GM18870 (cell line): ENCODE measurements at regions not wholly inside any gene's neighbourhood (a gene's known extent, or its start where the extent isn't known, plus 50 kb on each side); places are given as distances from the start of the nearest gene placed in this dataset.
"Not testable (repeated sequence)": the region's sequence is repeated elsewhere in the genome, so short reads cannot be mapped to it uniquely, and the experiment has no call there.

Source experiments
- ATAC-seq: cut with Tn5 transposase; IDR thresholded peaks from one replicate; pipeline ENCODE4 v1.9.1; 2021; ENCODE audit warnings: moderate library complexity; ENCODE audit not compliant: unreplicated experiment

DNA sequence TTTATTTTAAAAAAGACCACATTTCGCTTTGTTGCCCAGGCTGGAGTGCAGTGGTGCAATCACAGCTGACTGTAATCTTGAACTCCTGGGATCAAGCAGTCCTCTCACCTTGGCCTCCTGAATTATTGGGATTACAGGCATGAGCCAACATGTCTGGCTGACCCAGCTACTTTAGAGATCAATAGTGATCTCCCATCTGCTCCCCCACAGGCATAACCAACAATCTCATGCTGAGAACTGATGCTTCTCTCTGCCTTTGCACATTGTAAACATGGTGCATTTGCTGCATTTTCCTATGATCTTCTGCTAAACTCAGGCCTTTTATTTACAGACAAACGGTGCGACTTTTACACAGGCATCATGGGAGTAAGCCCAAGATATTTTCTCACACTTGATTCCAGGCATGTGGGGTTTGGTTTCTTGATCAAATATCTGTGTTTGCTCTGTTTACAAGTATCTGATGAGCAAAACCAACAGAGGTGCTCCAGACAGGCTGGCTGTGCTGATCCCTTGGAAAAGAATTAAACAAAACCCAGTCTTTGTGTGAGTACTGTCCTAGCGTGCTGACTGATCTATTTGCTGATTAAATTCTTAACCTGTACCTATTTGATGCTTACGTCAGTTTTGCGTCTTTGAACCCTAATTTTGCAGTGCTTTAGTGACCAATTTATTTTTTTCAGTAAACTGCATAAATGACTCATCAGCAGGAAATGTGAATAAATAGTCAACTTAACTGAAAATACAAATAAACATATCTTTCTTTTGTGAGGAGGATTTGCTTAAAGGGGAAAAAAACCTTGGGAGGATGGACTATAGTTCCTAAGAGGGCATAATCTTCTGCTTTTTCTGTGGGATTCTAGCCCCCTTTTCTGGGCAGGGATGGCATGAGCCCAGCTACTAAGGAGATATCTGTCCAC is 191.7 kb upstream of the NR3C1 start:
- no peak for ATAC-seq

GRCh38 chr5:143593723-143594122 is 190.2 kb upstream of the NR3C1 start:
- ATAC-seq: no peak

- peak; percentile 80 for ATAC-seq
Measured at GRCh38 chr5:143592648-143593047, 189.2 kb upstream of the NR3C1 start.

- no peak for ATAC-seq
Measured at GRCh38 chr5:143588933-143589662, 185.6 kb upstream of the NR3C1 start.

- not testable (repeated sequence) for ATAC-seq
Measured at GRCh38 chr5:143588121-143588520, 184.6 kb upstream of the NR3C1 start.

GRCh38 chr5:143586781-143587362 is 183.4 kb upstream of the NR3C1 start:
- no peak for ATAC-seq

DNA sequence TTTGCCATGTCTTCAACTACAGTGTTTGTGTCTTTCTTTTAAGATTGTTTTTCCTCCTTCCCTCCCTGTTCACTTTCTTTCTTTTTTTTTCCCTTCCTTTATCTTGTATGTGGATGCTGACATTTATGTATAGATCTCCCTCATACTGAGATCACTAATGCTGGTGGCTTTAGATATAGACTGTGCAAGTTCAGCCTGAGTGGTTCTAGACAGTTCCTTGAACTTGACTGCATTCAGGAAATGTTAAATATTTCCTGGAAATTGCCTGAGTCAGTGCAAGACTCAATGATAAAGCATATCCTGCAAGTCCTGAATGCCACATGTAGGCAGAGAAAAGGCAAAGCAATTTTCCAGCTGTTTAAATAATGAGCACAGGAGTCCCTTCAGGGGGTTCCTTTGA is 182.5 kb upstream of the NR3C1 start:
- no peak for ATAC-seq

DNA sequence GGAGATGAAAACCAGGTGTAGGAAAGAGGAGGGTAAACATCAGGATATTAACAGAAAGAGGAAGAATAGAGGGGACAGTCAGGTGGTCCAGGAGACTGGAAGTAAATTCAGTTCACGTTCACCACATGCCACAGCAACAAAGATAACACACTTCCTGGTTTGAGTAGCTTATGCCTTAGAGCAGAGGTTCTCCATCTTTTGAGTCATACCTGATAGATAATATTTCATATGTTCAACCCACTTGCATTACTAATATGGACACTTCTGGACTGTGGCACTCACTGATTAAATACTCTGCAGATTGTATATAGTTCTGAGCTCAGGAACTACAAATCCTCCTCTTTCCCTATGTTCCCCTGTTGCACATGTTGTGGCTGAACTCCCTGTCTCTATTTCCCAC is 179.9 kb upstream of the NR3C1 start:
- ATAC-seq: no peak

DNA sequence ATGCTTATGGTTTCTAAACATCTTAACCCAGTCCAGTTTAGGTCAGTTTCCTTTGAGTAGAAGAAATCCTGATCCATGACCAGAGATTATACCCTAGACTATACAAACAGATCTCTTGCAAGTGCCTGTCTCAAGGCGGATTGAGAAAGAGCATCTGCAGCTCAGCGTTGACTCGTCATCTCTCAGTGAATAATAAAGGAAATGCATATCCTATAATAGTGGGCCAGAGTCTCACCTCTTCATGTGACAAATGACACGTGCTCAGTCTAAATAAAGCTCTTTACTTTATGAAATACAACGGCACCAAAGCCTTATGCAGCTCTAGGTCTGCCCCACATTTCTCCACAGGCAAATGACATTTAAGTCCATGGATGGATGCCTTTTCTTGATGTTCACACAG is 179.4 kb upstream of the NR3C1 start:
- no peak for ATAC-seq

DNA sequence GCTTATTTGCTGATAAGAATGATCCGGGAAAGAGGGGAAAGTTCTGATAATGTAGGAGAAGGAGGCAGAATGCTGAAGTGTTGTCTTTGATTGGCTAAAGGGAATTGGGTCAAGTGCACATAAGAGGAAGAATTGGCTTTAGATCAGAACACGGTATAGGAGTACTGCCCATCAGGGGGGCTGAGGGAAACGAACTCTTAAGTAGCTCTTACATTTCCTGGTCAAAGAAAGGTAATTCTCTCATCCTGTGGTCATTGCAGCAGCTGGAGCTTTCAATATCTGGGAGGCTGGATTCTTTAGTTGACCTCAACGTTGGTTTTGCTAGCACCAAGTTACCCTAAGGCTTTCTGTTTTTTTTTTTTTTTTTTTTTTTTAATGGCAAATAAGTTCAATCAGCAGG is 178.7 kb upstream of the NR3C1 start:
- ATAC-seq: no peak

- no peak for ATAC-seq
Measured at GRCh38 chr5:143581649-143582048, 178.2 kb upstream of the NR3C1 start.

GRCh38 chr5:143581147-143581546 is 177.7 kb upstream of the NR3C1 start:
- ATAC-seq: no peak

GRCh38 chr5:143576711-143577484 is 173.4 kb upstream of the NR3C1 start:
- ATAC-seq: no peak

DNA sequence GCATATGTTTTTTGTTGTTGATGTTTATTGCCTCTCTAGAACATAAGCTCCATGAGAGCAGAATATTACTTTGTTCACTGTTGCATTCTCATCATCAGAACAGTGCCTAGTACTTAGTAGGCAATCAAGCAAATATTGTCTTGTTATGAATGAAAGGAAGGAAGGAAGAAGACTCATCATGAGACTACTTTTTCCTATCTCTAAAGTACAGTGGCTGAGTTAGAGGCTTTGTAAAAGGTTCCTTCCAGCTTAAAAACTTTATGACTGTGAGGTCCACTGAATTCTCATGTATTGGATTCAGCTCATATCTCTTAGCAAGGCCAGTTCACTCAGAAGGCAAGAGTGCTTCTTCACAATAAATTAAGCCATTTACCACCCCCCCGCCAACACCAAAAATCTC is 171.8 kb upstream of the NR3C1 start:
- no peak for ATAC-seq

- ATAC-seq: no peak
Measured at GRCh38 chr5:143574236-143574635, 170.8 kb upstream of the NR3C1 start.

DNA sequence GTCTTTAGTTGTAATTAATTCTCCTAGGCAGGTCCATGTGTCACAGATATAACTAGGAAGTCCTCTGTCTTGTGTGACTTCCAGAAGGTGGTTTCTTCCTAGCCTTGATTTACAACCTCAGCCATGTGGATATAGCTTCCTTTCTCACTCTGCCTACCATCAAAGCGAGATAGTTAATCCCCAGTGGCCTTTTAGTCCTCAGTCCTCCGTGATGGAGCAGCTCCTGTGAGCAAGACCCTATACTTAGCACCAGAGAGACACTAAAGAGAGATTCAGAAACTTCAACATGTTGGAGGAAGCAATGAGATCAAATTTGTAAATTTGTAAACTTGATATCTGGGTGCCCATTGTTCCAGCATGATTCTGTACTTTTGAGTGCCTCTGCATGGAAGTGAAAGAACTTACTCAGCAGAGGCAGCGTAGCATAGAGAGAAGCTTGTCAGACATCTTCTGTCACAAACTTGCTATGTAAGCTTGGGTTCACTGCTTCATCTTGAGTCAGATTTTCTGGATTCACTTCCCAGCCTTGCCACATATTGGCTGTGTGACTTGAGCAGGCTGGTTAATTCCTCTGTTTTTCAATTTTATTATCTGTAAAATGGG is 170.2 kb upstream of the NR3C1 start:
- ATAC-seq: peak; percentile 48

DNA sequence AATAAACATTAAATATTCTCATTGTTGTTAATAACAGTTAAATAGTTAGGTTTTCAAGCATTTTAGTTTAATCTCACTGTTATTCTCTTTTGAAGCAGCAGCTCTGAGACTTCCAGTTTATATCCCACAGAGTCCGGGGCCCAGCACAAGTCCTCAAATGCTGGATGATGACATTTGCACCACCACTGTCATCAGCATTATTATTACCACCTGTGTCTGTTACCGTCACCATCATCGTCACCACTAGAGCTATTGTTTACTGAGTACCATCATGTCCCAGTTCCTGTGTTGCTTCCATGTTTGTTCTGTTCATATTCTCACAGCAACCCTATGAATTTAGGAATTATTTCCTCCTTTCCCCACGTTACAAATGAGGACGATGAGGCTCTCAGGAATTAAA is 169.2 kb upstream of the NR3C1 start:
- ATAC-seq: no peak

DNA sequence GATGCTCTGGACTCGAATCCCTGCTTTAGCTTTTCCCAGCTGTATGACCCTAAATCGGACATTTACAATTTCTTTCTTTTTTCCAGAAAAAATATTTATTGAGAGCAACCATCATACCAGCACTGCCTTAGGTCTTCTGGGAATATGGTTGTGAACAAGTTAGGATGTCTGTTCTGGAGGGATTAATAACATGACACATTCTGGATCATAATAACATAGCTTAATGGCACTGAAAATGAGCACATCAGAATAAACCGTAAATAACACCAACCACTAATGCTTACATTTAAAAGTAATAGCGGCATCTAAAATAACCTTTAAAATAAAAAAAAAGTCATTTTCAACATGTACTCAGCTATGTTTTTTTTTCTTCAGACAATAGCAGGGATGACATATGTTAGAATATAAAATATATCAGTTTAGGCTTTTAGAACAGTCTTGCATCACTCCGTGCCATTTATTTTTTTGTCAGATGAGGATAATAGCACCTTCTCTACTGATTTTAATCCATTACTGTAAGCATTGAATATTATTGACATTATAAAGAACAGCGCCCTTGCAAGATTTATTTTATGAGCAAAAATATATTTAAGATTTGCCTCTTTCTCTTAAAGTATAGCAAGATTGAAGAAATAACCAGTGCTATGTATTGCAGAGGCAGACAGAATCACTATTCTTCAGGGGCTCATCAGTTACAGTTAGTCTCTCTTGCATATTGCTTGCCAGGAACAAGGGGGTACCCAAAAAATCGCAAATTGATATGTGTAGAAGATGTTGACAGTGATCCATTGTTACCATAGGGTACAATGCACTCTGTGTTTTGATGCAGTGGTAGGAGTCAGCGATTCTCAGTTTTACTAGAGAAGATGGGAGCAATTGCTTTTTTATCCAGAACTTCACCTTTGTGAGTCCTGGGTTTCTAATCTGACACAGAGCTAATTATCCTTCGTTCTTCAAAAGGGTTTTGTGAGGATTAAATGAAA is 168.4 kb upstream of the NR3C1 start:
- ATAC-seq: no peak

DNA sequence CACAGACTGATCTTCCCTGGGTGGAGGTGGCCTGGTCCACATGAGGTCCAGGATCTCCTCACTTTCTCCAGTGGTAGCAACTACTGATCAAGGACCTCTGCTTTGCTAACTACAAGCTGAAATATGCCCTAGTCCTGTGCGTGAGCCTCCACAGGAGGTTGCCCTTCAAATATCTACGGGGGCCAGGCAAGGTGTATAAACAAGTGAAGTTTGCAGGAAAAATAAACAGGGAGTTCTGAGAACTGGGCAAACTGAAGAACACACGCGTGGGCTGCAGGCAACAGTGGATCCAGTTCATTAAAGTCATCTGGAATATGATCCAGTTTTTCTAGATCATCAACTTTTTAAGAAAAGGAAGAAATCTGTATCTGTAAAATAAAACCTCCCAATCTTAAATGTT is 167.5 kb upstream of the NR3C1 start:
- ATAC-seq: no peak
